Ammon's horn (tissue), 1 donor: ENCODE measurements at regions not wholly inside any gene's neighbourhood (a gene's known extent, or its start where the extent isn't known, plus 50 kb on each side); places are given as distances from the start of the nearest gene placed in this dataset.
"Not testable (repeated sequence)": the region's sequence is repeated elsewhere in the genome, so short reads cannot be mapped to it uniquely, and the experiment has no call there.

Source experiments
- DNase-seq: peaks from one replicate; pipeline ENCODE4 v3.0.0-alpha.2; 2016; ENCODE audit warnings: low spot score

DNA sequence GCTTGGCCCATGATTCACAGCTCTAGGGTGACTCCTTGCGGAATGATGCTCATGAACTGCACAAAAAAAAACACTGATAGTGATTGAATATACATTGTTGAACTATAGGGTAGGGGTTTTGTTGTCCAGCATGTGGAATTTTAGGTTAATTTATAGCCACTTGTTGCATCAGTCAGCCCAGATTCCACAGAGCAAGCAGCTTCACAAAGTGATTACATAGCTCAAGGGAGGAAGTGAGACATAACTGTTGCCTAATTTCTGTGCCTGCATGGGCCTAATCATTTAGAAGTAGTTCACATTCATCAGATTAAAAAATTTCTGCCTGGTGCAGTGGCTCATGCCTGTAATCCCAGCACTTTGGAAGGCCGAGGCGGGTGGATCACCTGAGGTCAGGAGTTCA lies 142.2 kb upstream of the ZNF722 start:
- not testable (repeated sequence) for DNase-seq

DNA sequence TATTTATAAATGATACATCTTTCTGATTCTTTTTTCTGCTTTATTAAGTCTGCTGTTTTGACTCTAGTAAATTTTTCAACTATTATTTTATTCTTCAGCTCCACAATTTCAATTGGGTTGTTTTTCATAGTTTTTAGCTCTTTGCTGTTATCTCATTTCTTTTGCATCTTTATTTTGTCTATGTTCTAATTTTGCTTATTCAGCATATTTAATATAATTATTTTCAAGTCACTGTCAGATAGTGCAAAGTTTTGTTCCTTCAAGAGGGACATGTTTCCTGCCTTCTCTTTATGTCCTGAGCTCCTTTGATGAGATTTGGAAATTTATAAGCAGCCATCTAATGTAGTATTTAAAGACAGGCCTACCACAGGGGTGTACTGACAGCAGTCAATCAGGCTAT lies 131.5 kb upstream of the ZNF722 start:
- DNase-seq: no peak

DNA sequence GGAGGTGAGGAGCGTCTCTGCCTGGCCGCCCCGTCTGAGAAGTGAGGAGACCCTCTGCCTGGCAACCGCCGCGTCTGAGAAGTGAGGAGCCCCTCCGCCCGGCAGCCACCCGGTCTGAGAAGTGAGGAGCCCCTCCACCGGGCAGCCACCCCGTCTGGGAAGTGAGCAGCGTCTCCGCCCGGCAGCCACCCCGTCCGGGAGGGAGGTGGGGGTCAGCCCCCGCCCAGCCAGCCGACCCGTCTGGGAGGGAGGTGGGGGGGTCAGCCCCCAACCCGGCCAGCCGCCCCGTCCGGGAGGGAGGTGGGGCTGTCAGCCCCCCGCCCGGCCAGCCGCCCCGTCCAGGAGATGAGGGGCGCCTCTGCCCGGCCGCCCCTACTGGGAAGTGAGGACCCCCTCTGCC lies 124.4 kb upstream of the ZNF722 start:
- not testable (repeated sequence) for DNase-seq

DNA sequence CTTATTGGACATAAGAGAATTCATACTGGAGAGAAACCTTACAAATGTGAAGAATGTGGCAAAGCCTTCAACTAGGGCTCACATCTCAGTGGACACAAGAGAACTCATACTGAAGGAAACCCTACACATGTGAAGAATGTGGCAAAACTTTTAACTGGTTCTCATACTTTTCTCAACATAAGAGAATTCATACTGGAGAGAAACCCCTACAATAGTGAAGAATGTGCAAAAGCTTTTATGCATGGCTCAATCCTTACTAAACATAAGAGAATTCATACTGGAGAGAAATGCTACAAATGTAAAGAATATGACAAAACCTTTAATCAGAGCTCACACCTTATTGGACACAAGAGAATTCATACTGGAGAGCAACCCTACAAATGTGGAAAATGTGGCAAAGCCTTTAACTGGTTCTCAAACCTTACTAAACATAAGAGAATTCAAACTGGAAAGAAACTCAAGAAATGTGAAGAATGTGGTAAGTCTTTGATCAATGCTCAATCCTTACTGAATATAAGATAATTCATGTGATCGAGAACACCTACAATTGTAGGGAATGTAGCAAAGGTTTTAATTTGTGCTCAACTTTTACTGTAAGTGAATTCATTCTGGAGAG lies 121.8 kb upstream of the ZNF722 start:
- no peak for DNase-seq

DNA sequence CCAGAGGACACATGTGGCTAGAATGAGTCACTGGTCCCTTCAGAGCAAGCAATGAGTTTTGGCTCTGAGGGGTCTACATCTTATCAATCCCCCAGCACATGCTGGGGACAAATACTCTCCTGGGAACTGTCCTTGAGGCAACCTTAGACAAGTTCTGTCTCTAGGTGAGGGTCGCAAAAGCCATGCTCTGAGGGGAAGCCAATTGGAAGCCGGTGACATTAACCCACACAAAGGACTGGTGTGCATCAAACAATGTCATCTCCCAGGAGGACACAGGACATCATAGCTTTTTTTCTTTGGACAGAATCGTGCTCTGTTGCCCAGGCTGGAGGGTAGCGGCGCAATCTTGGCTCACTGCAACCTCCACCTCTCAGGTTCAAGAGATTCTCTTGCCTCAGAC lies 111.6 kb upstream of the ZNF722 start:
- no peak for DNase-seq

DNA sequence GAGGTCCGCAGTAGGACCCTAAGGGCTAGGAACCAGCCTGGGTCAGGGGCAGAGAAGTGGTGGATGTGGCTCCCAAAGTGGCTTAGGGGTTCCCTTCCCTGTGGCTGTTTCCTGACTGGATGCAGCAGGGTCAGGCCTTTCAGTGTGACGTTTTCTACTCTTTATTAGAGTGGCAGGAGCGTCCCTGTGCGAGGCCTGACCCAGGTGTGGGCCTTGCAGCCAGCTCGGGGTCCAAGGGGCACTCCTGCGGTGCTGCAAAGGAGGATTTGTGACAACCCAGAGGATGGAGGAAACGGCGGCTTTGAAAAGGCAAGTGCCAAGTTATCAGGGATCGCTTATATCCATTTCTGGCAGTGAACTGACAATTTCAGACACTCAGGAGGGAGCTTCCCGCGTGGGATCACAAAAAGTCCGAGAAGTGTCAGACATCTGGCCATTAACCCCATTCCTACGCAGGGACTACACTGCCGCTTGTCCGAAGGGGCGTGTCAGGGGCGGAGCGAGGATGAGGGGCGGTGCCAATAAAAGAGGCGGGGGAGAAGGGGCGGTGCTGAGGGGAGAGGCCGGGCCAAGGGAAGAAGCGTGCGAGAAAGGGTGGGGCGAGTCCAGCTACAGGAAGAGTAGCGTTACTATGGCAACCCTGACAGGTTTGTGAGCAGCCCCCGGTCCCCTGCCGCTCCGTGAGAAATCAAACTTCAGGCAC lies 98.8 kb upstream of the ZNF722 start:
- peak; percentile 93 for DNase-seq

DNA sequence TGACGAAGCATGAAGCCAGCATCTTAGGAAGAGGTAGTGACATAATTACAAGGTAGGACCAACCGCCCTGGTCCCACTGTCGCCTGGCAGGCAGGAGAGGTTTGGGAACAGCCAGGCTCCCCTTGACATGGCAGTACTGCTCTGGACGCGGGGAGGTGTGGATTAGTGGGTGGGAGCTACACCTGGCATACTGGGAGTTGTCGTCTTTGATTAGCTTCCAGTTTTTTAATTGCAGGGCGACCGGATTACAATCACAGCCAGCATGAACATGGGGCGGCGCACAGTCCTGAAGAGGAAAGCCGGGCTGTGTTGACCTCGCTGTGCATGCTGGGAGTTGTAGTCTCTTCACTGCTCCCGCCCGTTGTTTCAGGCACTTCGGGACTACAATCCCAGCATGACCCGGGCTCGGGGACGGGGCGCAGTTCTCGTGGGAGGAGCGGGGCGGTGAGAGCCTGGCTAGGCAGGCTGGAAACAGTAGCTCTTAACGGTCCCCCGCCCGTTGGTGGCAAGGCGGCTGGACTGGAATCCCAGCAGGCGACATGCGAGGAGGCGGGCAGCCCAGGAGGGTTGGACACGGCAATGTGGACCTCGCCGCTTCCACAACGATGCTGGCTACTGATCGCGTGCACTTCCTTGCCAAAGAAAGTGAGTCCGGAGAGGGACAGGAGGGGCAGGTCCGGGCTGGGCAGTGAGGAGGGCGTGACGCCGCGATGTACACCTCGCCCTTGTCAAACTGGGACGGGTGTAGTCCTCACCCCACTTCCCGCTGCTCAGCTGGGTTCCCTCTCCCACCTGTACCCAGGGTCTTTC lies 98.0 kb upstream of the ZNF722 start:
- DNase-seq: peak; percentile 97

DNA sequence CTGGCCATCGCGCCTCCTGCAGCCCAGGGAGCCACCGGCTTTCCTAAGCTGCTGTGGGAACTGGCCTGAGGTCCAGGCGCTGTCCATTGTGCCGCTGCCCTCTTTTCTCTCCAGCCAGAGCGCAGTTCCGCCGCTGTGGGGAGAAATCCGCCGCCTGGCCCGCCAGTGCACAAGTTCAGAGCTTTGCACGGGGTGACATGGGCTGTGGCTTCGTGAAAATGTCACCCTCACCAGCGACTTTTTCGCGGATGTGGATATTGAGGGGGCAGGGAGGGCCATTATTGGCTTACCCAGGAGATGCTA lies 97.5 kb upstream of the ZNF722 start:
- not testable (repeated sequence) for DNase-seq

DNA sequence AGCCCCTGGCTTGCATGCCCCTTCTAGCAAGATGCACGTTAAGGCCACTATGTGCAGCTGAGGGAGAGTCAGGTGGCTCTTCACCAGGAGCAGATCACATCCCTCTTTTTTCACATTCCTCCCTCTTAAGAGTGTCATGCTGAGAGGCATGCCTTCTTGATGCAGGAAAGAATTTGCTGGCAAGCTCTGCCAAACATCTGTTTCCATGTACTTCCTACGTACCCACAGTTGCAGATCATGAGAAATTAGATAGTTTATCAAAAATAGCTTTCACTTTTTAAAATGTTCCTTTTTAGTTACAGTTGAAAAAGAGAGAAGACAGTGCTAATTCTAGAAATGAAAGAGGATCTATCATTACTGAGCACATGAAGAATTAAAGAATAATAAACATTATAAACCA lies 79.7 kb upstream of the ZNF722 start:
- no peak for DNase-seq

DNA sequence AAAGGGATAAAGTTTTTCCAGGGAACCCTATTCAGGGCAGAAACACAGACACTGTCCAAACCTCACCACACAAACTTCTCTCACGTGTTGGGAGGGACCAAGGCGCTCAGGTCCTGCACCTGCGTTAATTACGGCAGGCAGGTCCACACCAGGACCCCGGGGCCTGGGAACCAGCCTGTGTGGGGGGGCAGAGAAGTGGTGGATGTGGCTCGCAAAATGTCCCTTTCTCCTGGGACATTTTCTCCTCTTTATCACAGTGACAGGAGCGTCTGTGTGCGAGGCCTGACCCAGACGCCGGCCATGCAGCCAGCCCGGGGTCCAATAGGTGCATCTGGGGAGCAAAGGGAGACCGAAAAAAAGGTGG lies 73.4 kb upstream of the ZNF722 start:
- no peak for DNase-seq

DNA sequence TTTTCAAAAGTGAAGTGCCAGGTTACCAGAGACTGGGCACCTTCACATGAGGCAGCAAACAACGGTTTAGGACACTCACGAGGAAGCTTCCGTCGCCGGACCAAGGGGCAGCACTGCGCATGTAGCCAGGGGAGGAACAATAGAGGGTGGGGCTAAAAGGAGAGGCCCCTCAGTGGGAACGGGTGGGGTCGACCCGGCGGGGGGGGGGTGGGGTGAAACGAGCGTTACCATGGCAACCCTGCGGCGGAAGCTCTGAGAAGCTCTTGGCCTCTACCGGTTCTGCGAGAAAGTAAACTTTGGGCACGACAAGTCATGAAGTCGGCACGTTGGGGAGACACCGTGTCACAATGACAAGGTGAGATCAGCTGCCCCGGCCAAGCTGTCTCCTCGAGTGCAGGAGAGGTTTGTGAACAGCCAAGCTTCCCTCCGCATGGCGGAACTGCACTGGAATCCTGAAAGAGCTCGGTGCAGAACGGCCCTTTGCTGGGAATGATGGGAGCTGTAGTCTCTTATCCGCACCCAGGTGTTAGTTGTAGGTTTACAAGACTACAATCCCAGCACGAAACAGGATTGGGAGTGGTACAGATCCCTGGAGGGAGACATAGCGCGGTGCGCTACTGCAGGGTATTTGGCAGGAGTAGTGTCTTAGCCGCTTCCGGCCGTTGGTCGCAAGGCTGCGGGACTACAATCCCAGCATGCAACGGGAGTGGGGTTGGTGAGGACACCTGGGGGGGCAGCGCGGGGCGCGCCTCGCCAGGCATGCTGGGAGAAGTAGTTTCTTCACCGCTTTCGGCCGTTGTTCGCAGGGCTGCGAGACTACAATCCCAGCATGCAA lies 72.8 kb upstream of the ZNF722 start:
- peak; percentile 96 for DNase-seq

DNA sequence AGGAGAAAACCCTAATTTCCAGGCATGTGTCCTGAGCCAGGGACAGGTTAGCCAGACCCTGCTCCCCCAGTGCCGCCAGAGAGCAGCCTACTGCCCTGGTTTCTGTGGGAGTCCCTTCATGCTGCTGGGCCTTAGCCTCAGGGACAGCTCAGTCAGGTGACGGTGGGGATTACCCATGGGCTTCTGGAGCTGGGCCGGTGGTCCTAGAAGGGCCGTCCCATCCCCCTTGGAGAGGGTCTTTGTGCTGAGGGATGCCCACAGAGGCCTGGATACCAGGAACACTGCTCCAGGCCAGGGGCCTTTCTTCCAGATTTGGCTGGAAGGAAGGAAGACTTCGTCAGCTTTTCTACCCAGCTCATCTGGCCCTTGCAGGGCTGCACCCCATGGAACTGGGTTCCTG lies 71.4 kb upstream of the ZNF722 start:
- DNase-seq: no peak

DNA sequence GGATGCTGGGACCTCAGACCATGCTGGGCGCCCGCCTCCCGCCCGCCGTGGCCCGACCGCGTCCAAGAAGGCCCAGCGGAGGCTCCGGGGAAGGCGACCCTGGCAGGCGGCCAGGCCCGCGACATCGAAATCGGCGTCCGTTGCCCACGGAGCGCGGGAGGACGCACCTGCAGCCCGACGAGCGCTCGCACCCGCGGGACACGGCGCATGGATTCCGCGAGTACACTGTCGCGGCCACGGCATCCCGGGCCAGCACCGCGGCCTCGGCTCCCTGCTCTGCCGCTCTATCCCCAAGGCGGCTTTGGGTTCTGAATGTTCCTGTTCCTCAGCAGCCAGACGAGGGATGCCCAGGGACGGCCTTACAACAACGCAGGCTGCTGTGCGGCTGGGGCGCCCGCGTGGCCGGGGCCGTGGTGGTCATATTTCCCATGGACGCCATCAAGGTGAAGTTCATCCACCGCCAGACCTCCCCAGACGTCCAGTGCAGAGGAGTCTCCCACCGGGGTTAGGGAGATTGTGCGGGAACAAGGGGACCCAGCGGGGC lies 67.5 kb upstream of the ZNF722 start:
- no peak for DNase-seq

DNA sequence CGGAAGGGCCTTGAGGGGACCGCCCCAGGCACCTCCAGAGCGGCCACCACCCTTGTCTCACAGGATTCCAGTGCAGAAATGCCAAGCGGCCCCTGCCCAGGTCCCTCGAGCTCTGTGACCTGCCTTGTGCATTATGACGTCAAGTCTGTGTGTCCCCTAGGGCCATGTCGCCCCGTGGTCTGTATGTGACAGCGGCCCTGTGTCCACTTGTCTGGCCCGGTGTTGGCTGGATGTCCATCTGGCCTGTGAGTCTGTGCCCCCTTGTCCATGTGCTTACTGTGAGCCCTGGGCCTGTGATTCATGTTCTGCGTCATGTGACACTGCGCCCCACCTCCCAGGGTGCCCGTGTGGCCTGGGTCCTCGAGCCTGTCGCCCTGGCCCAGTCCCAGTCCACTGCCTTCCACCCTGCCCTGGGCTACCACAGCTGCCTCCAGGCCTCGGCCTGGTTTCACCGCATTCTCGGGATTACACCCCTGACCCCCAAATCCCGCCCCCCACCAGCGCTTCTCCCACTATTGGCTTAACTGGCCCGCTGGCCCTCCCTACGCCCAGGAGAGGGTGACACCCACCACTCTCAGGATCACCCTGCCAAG lies 66.6 kb upstream of the ZNF722 start:
- no peak for DNase-seq
